HCT116 (cell line): ENCODE measurements at regions not wholly inside any gene's neighbourhood (a gene's known extent, or its start where the extent isn't known, plus 50 kb on each side); places are given as distances from the start of the nearest gene placed in this dataset.
A peak's percentile ranks its signal among the peaks of the same experiment; 100 is the strongest.

ENCODE experiments used
- ATAC-seq: fragments of 200-7000 bp; cut with Tn5 transposase; 2 replicates; pipeline ENCODE4 v1.9.1; 2020; ENCODE audit warnings: mild to moderate bottlenecking, moderate library complexity
- BruUV-seq: library from RNA; stranded (reverse); fragments of 400-500 nt; replicated peaks from 2 replicates; lab custom pipeline; 2021; lab: Mats Ljungman, UMichigan
- CTCF ChIA-PET: fragments of 300-600 bp; sonication (Branson Sonifier 250); formaldehyde crosslinking; loops from one replicate; lab custom pipeline; 2021; ENCODE audit warnings: antibody characterized with exemption; lab: Charles Lee
- POLR2A ChIA-PET: fragments of 300-600, 350-600 bp; sonication (Branson Sonifier 250); formaldehyde crosslinking; loops from one replicate; lab custom pipeline; 2021; ENCODE audit warnings: antibody characterized with exemption; lab: Charles Lee
- RAD21 ChIA-PET, 2 experiments: fragments of 300-600 bp; sonication (Branson Sonifier 250); formaldehyde crosslinking; loops; one replicate each; lab custom pipeline; 2023; ENCODE audit warnings: low total read pairs in 2 of 2; ENCODE audit not compliant: uncharacterized antibody in 2 of 2, unreplicated experiment in 2 of 2, low non-redundant PET in 1 of 2; lab: Charles Lee
- DNase-seq: peaks from one replicate; pipeline ENCODE4 v3.0.0-alpha.2; 2010; ENCODE audit warnings: low read depth, low spot score
- H2AFZ ChIP-seq: fragments of 200-600 bp; shearing (Covaris generic), sonication (generic); 2 replicates; pipeline ENCODE4 v1.6.1; 2017; ENCODE audit warnings: low read depth, mixed run types, mixed read lengths, antibody characterized with exemption, low read length; ENCODE audit not compliant: poor library complexity, severe bottlenecking
- H3K27ac ChIP-seq: 2 replicates; pipeline ENCODE4 v1.5.1; 2012; ENCODE audit warnings: low read depth, low read length
- H3K27me3 ChIP-seq: fragments of 200-600 bp; sonication (generic); 2 replicates; pipeline ENCODE4 v1.6.1; 2016; ENCODE audit warnings: mixed run types, low read length, mixed read lengths; ENCODE audit not compliant: insufficient read depth
- H3K36me3 ChIP-seq, 2 experiments: fragments of 200-500 bp in 1 of 2; fragments of 200-600 bp in 1 of 2; sonication (Bioruptor generic) in 1 of 2; sonication (generic) in 1 of 2; 2 replicates each; pipeline versions ENCODE4 v1.5.1 to v1.6.1; 2014 to 2016; ENCODE audit warnings: low read length in 2 of 2, inconsistent platforms in 1 of 2, mixed read lengths in 1 of 2, mixed run types in 1 of 2; ENCODE audit not compliant: insufficient read depth in 2 of 2, control insufficient read depth in 1 of 2
- H3K4me1 ChIP-seq, 2 experiments: fragments of 200-600 bp in 1 of 2; sonication (generic) in 1 of 2; 2 replicates each; pipeline versions ENCODE4 v1.5.1 to v1.6.1; 2012 to 2017; ENCODE audit warnings: low read length in 2 of 2, inconsistent platforms in 1 of 2, mild to moderate bottlenecking in 1 of 2, mixed read lengths in 1 of 2, mixed run types in 1 of 2, moderate library complexity in 1 of 2; ENCODE audit not compliant: insufficient read depth in 2 of 2, control insufficient read depth in 1 of 2
- H3K4me2 ChIP-seq: fragments of 200-600 bp; sonication (generic); 2 replicates; pipeline ENCODE4 v1.6.1; 2017; ENCODE audit warnings: mixed run types, low read length, mixed read lengths
- H3K4me3 ChIP-seq, 2 experiments: fragments of 200-600 bp in 1 of 2; sonication (generic) in 1 of 2; replicated peaks in 1 of 2; 2 replicates each; pipeline ENCODE4 v1.5.1; 2011 to 2016; ENCODE audit warnings: low read length in 2 of 2, control low read depth in 1 of 2, low read depth in 1 of 2, mild to moderate bottlenecking in 1 of 2, mixed read lengths in 1 of 2, mixed run types in 1 of 2
- H3K79me2 ChIP-seq: fragments of 200-600 bp; sonication (generic); 2 replicates; pipeline ENCODE4 v1.6.1; 2017; ENCODE audit warnings: mild to moderate bottlenecking, mixed run types, low read length, moderate library complexity, mixed read lengths; ENCODE audit not compliant: insufficient read depth
- H3K9ac ChIP-seq: fragments of 200-600 bp; sonication (generic); 2 replicates; pipeline ENCODE4 v1.6.1; 2016; ENCODE audit warnings: low read length, mixed read lengths
- H3K9me2 ChIP-seq: fragments of 200-600 bp; sonication (generic), shearing (Covaris generic); 2 replicates; pipeline ENCODE4 v1.6.1; 2017; ENCODE audit warnings: mixed run types, mild to moderate bottlenecking, moderate library complexity; ENCODE audit not compliant: insufficient read depth
- H3K9me3 ChIP-seq, 2 experiments: fragments of 200-500 bp in 1 of 2; fragments of 200-600 bp in 1 of 2; sonication (Bioruptor generic) in 1 of 2; sonication (generic) in 1 of 2; 2 replicates each; pipeline ENCODE4 v1.6.1; 2014 to 2017; ENCODE audit warnings: low read length in 2 of 2, mixed read lengths in 2 of 2, inconsistent platforms in 1 of 2, low read depth in 1 of 2, mild to moderate bottlenecking in 1 of 2, mixed run types in 1 of 2, moderate library complexity in 1 of 2; ENCODE audit not compliant: control insufficient read depth in 1 of 2, insufficient read depth in 1 of 2
- H4K20me1 ChIP-seq: fragments of 200-600 bp; sonication (generic), shearing (Covaris generic); 2 replicates; pipeline ENCODE4 v1.6.1; 2017; ENCODE audit warnings: mixed run types, mild to moderate bottlenecking, moderate library complexity; ENCODE audit not compliant: insufficient read depth
- ATF3 ChIP-seq: IDR thresholded peaks from 2 replicates; pipeline ENCODE4 v1.6.1; 2012
- CBX3 ChIP-seq: IDR thresholded peaks from 2 replicates; pipeline ENCODE4 v1.6.1; 2012; ENCODE audit warnings: low read depth
- CEBPB ChIP-seq: IDR thresholded peaks from 2 replicates; pipeline ENCODE4 v1.6.1; 2012; ENCODE audit warnings: low read depth
- CTCF ChIP-seq, 3 experiments: fragments of 200-600 bp in 1 of 3; sonication (generic) in 1 of 3; IDR thresholded peaks in 2 of 3; conservative IDR thresholded peaks in 1 of 3; 2 replicates each; pipeline ENCODE4 v1.5.1; 2012 to 2017; ENCODE audit warnings: low read depth in 2 of 3, low read length in 2 of 3, antibody characterized with exemption in 1 of 3, borderline replicate concordance in 1 of 3, control low read depth in 1 of 3, mild to moderate bottlenecking in 1 of 3, mixed read lengths in 1 of 3, mixed run types in 1 of 3, moderate library complexity in 1 of 3; ENCODE audit not compliant: insufficient read depth in 1 of 3
- ELF1 ChIP-seq: IDR thresholded peaks from 2 replicates; pipeline ENCODE4 v1.6.1; 2012; ENCODE audit warnings: low read depth, borderline replicate concordance
- EZH2 ChIP-seq: fragments of 200-600 bp; sonication (generic); IDR thresholded peaks from 2 replicates; pipeline ENCODE4 v1.6.1; 2017; ENCODE audit warnings: antibody characterized with exemption, mixed run types
- EZH2phosphoT487 ChIP-seq: fragments of 200-600 bp; IDR thresholded peaks from 2 replicates; pipeline ENCODE4 v1.6.1; 2018; ENCODE audit warnings: antibody characterized with exemption, borderline replicate concordance
- POLR2A ChIP-seq: IDR thresholded peaks from 2 replicates; pipeline ENCODE4 v1.7.0; 2011; ENCODE audit warnings: borderline replicate concordance; ENCODE audit not compliant: insufficient read depth, insufficient read length; ENCODE audit errors: extremely low read depth
- RAD21 ChIP-seq: IDR thresholded peaks from 2 replicates; pipeline ENCODE4 v1.6.1; 2012; ENCODE audit warnings: low read depth, mild to moderate bottlenecking
- SRF ChIP-seq: IDR thresholded peaks from 2 replicates; pipeline ENCODE4 v1.6.1; 2012; ENCODE audit warnings: low read depth
- TCF7L2 ChIP-seq: IDR thresholded peaks from 2 replicates; pipeline ENCODE4 v1.7.0; 2011; ENCODE audit warnings: borderline replicate concordance, inconsistent platforms; ENCODE audit not compliant: insufficient read depth, insufficient read length; ENCODE audit errors: extremely low read depth
- YY1 ChIP-seq: IDR thresholded peaks from 2 replicates; pipeline ENCODE4 v1.6.1; 2011; ENCODE audit warnings: low read length, low read depth, moderate library complexity, mild to moderate bottlenecking; ENCODE audit not compliant: insufficient replicate concordance; ENCODE audit errors: extremely low read depth
- ZFX ChIP-seq: fragments of 450-650 bp; IDR thresholded peaks from 2 replicates; pipeline ENCODE4 v1.6.1; 2017
- ZNF274 ChIP-seq: fragments of 200-500 bp; sonication (Bioruptor generic); IDR thresholded peaks from 2 replicates; pipeline ENCODE4 v1.6.1; 2014; ENCODE audit warnings: mild to moderate bottlenecking, low read depth, low read length, inconsistent platforms
- intact Hi-C: fragments of 100-400 bp; cut with micrococcal nuclease; formaldehyde crosslinking; loops from 2 replicates; pipeline ENCODE4 v1.10.0; 2022

- H3K36me3 ChIP-seq = no peaks in the 10 kb centered on the region
- no peaks in the 10 kb centered on the region for H3K9me3 ChIP-seq
- no peak overlapping the region for H3K27ac ChIP-seq
- ChIA-PET POLR2A (no interaction called here), CTCF (no interaction called here), RAD21 (no interaction called here)
- H3K9ac ChIP-seq = no peak overlapping the region
- TF ChIP-seq SRF (no peak), ZFX (no peak), TCF7L2 (no peak), YY1 (no peak), ATF3 (no peak), ELF1 (no peak), ZNF274 (no peak), CBX3 (no peak), EZH2phosphoT487 (no peak), RAD21 (no peak), EZH2 (no peak)
- H3K79me2 ChIP-seq = no peaks in the 10 kb centered on the region
- intact Hi-C loops = no loop called here
- no peak overlapping the region for H2AFZ ChIP-seq
- no peaks in the 10 kb centered on the region for H3K4me1 ChIP-seq
- no TSS peak for BruUV-seq
- H3K4me3 ChIP-seq = no peak overlapping the region
- ATAC-seq (no peak), DNase-seq (no peak)
- H3K9me2 ChIP-seq = no peaks in the 10 kb centered on the region
- no peaks in the 10 kb centered on the region for H4K20me1 ChIP-seq
- H3K4me2 ChIP-seq = no peak overlapping the region
- H3K27me3 ChIP-seq = no peaks in the 10 kb centered on the region
These were observed 98.9 kb downstream of the MRPL39 start for GRCh38 chr21:25508364-25508763.

GRCh38 chr21:25507522-25507921, 99.8 kb downstream of the MRPL39 start:
- RAD21 ChIA-PET = no interaction called here
- H3K4me3 ChIP-seq = no peak overlapping the region
- ATAC-seq (no peak; the same call in 1 of the 2 replicates), DNase-seq (no peak)
- H3K4me2 ChIP-seq = no peak overlapping the region
- no peak overlapping the region for H3K27ac ChIP-seq
- CTCF ChIA-PET = no interaction called here
- H3K27me3 ChIP-seq = no peaks in the 10 kb centered on the region
- no peaks in the 10 kb centered on the region for H3K9me3 ChIP-seq
- H3K9me2 ChIP-seq = no peaks in the 10 kb centered on the region
- no peaks in the 10 kb centered on the region for H3K4me1 ChIP-seq
- POLR2A ChIA-PET = no interaction called here
- no peaks in the 10 kb centered on the region for H3K79me2 ChIP-seq
- TF ChIP-seq CTCF (IDR thresholded peaks at IDR 0.05 in 2 of 3, conservative IDR thresholded peaks at IDR 0.05 in 1 of 3; ENCODE audit: borderline replicate concordance in 1 of 3, insufficient read depth in 1 of 3, low read depth in 2 of 3, low read length in 2 of 3) = peak in 2 of 3 experiments; percentile 14 to 17; a peak in 2 of 6 replicates
- no peak for TF ChIP-seq POLR2A
- no peak for TF ChIP-seq CEBPB
- no peaks in the 10 kb centered on the region for H4K20me1 ChIP-seq
- H3K9ac ChIP-seq = no peak overlapping the region
- H2AFZ ChIP-seq = no peak overlapping the region
- BruUV-seq = no TSS peak
- intact Hi-C loops = no loop called here
- H3K36me3 ChIP-seq = no peaks in the 10 kb centered on the region
